ENCODE measurements at regions not wholly inside any gene's neighbourhood (a gene's known extent, or its start where the extent isn't known, plus 50 kb on each side); places are given as distances from the start of the nearest gene placed in this dataset.

DNA sequence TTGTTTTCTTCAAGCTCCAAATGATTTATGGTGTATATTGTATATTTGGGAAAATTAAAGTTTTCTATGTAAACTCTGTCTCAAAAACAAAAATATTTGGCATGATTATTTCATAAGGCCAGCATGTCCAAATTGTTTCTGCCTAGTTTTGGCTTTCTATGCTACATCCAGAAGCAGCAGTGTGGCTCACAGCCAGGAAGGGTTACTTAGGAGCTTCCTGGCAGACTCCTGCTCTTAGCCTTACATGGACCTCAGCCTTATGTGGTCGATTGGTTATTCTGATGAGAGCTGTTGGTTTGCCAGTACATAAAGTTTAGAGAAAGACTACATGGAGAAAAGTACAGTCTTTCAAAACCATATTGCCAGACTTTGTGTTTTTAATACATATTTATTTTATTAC lies 297.7 kb upstream of the FAT3 start:
- Histone ChIP-seq H3K36me3 (replicated peaks; ENCODE audit: low read depth, low read length) (no peaks in the 10 kb centered on the region), H2AFZ (ENCODE audit: low read depth, low read length) (no peak overlapping the region), H3K9ac (ENCODE audit: low read length) (no peak overlapping the region), H4K20me1 (ENCODE audit: insufficient read depth, low read length) (no peaks in the 10 kb centered on the region), H3K27ac (ENCODE audit: low read length) (no peak overlapping the region), H3K27me3 (ENCODE audit: low read depth, low read length) (no peaks in the 10 kb centered on the region), H3K9me3 (ENCODE audit: insufficient read depth, low read length) (no peaks in the 10 kb centered on the region), H3K4me2 (ENCODE audit: low read length) (no peak overlapping the region), H3K79me2 (ENCODE audit: low read length) (no peaks in the 10 kb centered on the region), H3K4me1 (ENCODE audit: low read length) (no peaks in the 10 kb centered on the region), H3K4me3 (ENCODE audit: low read length) (no peak overlapping the region)
- TF ChIP-seq CTCF (IDR thresholded peaks at IDR 0.05; ENCODE audit: low read depth, low read length), result no peak
- TF ChIP-seq EZH2phosphoT487 (IDR thresholded peaks at IDR 0.05; ENCODE audit: low read depth), result no peak

DNA sequence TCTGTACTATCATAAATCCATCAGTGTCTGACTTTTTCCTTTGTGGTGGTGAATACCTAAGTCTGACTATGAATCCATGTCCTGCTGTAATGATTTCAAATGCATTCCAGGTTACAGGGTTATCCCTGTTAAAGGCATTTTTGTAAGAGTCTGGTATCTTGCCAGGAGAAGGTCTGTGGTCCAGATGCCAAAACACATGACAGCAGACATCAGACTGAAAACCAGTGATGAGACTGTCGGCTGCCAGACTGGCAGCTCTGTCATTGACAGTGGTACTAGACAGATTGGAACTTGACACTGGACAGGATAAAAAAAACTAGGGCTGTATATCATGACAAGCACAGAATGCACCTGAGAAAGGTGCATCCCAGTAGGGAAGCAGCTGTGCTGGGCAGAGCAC lies 301.8 kb upstream of the FAT3 start:
- Histone ChIP-seq H3K4me1 (ENCODE audit: low read length) (no peaks in the 10 kb centered on the region), H3K27ac (ENCODE audit: low read length) (no peak overlapping the region), H4K20me1 (ENCODE audit: insufficient read depth, low read length) (no peaks in the 10 kb centered on the region), H3K9ac (ENCODE audit: low read length) (no peak overlapping the region), H3K9me3 (ENCODE audit: insufficient read depth, low read length) (no peaks in the 10 kb centered on the region), H3K36me3 (replicated peaks; ENCODE audit: low read depth, low read length) (no peaks in the 10 kb centered on the region), H3K79me2 (ENCODE audit: low read length) (no peaks in the 10 kb centered on the region), H3K27me3 (ENCODE audit: low read depth, low read length) (no peaks in the 10 kb centered on the region), H3K4me2 (ENCODE audit: low read length) (no peak overlapping the region), H2AFZ (ENCODE audit: low read depth, low read length) (no peak overlapping the region), H3K4me3 (ENCODE audit: low read length) (no peak overlapping the region)
- TF ChIP-seq EZH2phosphoT487 (IDR thresholded peaks at IDR 0.05; ENCODE audit: low read depth) (no peak), CTCF (IDR thresholded peaks at IDR 0.05; ENCODE audit: low read depth, low read length) (no peak)

DNA sequence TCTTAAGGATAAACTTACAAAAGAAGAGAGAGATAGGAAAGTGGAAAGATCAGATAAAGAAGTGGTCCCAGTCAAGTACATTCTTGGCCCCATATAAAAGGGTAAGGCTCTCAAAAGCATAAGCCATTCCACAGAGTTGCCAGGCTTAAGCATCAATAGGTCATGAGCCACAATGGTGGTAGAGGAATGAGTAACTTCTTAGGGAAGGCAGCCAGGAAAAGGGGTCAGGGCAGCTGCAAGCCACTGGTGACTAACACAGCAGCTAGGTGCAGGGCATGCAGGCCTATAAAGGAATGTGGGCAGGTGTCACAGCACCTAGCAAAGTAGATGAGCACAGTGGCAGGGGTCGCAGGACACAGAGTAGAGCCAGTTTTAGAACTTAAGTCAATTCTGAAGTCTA lies 302.6 kb upstream of the FAT3 start:
- Histone ChIP-seq H3K79me2 (ENCODE audit: low read length) (no peaks in the 10 kb centered on the region), H3K9ac (ENCODE audit: low read length) (no peak overlapping the region), H3K4me2 (ENCODE audit: low read length) (no peak overlapping the region), H4K20me1 (ENCODE audit: insufficient read depth, low read length) (no peaks in the 10 kb centered on the region), H3K27ac (ENCODE audit: low read length) (no peak overlapping the region), H3K4me1 (ENCODE audit: low read length) (no peaks in the 10 kb centered on the region), H3K27me3 (ENCODE audit: low read depth, low read length) (no peaks in the 10 kb centered on the region), H3K36me3 (replicated peaks; ENCODE audit: low read depth, low read length) (no peaks in the 10 kb centered on the region), H3K4me3 (ENCODE audit: low read length) (no peak overlapping the region), H3K9me3 (ENCODE audit: insufficient read depth, low read length) (no peaks in the 10 kb centered on the region), H2AFZ (ENCODE audit: low read depth, low read length) (no peak overlapping the region)
- TF ChIP-seq EZH2phosphoT487 (IDR thresholded peaks at IDR 0.05; ENCODE audit: low read depth) (no peak), CTCF (IDR thresholded peaks at IDR 0.05; ENCODE audit: low read depth, low read length) (no peak)

DNA sequence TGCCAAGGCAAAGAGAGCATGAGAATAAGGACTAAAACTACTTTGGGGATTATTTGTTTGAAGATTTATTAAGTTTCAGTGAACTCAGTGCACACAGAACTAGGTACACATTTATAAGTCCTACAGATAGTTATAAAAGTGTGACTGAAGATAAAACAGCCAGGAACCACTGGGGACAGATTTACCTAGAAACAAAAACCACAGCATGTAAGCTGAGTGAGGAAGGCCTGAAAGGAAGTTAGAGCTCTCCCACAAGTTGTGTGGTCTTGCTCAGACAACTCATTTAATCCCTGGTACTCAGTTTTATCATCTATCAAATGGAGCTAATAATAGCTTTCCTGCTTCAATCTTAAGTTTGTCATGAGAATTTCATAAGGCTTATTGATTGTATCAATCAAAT lies 311.2 kb upstream of the FAT3 start:
- TF ChIP-seq EZH2phosphoT487 (IDR thresholded peaks at IDR 0.05; ENCODE audit: low read depth) (no peak), CTCF (IDR thresholded peaks at IDR 0.05; ENCODE audit: low read depth, low read length) (no peak)
- Histone ChIP-seq H3K27ac (ENCODE audit: low read length) (no peak overlapping the region), H3K36me3 (replicated peaks; ENCODE audit: low read depth, low read length) (no peaks in the 10 kb centered on the region), H3K9me3 (ENCODE audit: insufficient read depth, low read length) (no peaks in the 10 kb centered on the region), H3K9ac (ENCODE audit: low read length) (no peak overlapping the region), H4K20me1 (ENCODE audit: insufficient read depth, low read length) (no peaks in the 10 kb centered on the region), H2AFZ (ENCODE audit: low read depth, low read length) (no peak overlapping the region), H3K4me3 (ENCODE audit: low read length) (no peak overlapping the region), H3K4me1 (ENCODE audit: low read length) (peaks cover 11% of the 10 kb centered on the region), H3K79me2 (ENCODE audit: low read length) (no peaks in the 10 kb centered on the region), H3K4me2 (ENCODE audit: low read length) (no peak overlapping the region), H3K27me3 (ENCODE audit: low read depth, low read length) (no peaks in the 10 kb centered on the region)
